HCT116 (cell line): ENCODE measurements at regions not wholly inside any gene's neighbourhood (a gene's known extent, or its start where the extent isn't known, plus 50 kb on each side); places are given as distances from the start of the nearest gene placed in this dataset.

ENCODE experiments used
- ELF1 ChIP-seq: IDR thresholded peaks from 2 replicates; pipeline ENCODE4 v1.6.1; 2012; ENCODE audit warnings: low read depth, borderline replicate concordance
- EZH2 ChIP-seq: fragments of 200-600 bp; sonication (generic); IDR thresholded peaks from 2 replicates; pipeline ENCODE4 v1.6.1; 2017; ENCODE audit warnings: antibody characterized with exemption, mixed run types
- EZH2phosphoT487 ChIP-seq: fragments of 200-600 bp; IDR thresholded peaks from 2 replicates; pipeline ENCODE4 v1.6.1; 2018; ENCODE audit warnings: antibody characterized with exemption, borderline replicate concordance
- FOSL1 ChIP-seq: IDR thresholded peaks from 2 replicates; pipeline ENCODE4 v1.6.1; 2012; ENCODE audit warnings: low read depth
- POLR2A ChIP-seq: IDR thresholded peaks from 2 replicates; pipeline ENCODE4 v1.7.0; 2011; ENCODE audit warnings: borderline replicate concordance; ENCODE audit not compliant: insufficient read depth, insufficient read length; ENCODE audit errors: extremely low read depth
- POLR2AphosphoS5 ChIP-seq: IDR thresholded peaks from 2 replicates; pipeline ENCODE4 v1.6.1; 2011; ENCODE audit warnings: mild to moderate bottlenecking, low read depth, low read length, moderate library complexity
- RAD21 ChIP-seq: IDR thresholded peaks from 2 replicates; pipeline ENCODE4 v1.6.1; 2012; ENCODE audit warnings: low read depth, mild to moderate bottlenecking
- SP1 ChIP-seq: IDR thresholded peaks from 2 replicates; pipeline ENCODE4 v1.6.1; 2012; ENCODE audit warnings: low read depth
- SRF ChIP-seq: IDR thresholded peaks from 2 replicates; pipeline ENCODE4 v1.6.1; 2012; ENCODE audit warnings: low read depth
- ZFX ChIP-seq: fragments of 450-650 bp; IDR thresholded peaks from 2 replicates; pipeline ENCODE4 v1.6.1; 2017
- TF ChIP-seq, protein P1 (sequence below), 3 experiments: fragments of 200-600 bp in 1 of 3; sonication (generic) in 1 of 3; IDR thresholded peaks in 2 of 3; conservative IDR thresholded peaks in 1 of 3; 2 replicates each; pipeline ENCODE4 v1.5.1; 2012 to 2017; ENCODE audit warnings: low read depth in 2 of 3, low read length in 2 of 3, antibody characterized with exemption in 1 of 3, borderline replicate concordance in 1 of 3, control low read depth in 1 of 3, mild to moderate bottlenecking in 1 of 3, mixed read lengths in 1 of 3, mixed run types in 1 of 3, moderate library complexity in 1 of 3; ENCODE audit not compliant: insufficient read depth in 1 of 3
- TF ChIP-seq, protein P2 (sequence below): IDR thresholded peaks from 2 replicates; pipeline ENCODE4 v1.6.1; 2012; ENCODE audit warnings: low read depth
- TF ChIP-seq, protein P3 (sequence below): IDR thresholded peaks from 2 replicates; pipeline ENCODE4 v1.6.1; 2012

DNA sequence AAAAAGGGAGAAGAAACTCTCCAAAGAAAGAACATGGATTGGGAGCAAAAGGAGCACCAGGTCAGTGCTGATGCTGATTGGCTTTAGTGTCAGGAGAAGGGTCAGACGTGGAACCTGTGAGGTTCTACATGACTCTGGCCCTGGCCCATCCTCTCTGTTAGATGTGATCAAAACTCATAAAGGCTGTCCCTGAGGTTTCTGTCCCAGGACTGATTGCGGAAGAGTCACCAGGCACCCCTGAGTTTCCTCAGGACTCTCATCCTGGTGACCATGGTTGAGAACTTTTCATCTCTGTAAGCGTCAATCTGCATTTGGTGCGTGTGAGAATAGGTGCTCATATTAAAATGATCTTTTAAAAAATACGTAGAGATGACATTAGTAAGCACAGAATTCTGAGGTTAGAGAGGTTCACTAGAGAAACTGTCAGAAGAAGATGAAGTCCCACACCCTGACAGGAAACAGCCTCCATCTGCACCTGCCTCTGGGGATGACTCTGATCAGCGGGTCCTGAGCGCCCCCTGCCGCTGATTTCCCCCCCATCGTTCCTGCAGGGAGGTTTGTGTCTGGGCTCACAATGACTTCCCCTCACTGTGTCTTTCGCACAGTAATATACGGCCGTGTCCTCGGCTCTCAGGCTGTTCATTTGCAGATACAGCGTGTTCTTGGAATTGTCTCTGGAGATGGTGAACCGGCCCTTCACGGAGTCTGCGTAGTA lies 741.8 kb downstream of the TMEM121 start:
- TF ChIP-seq EZH2phosphoT487 (no peak), POLR2A (no peak), ZFX (no peak), POLR2AphosphoS5 (no peak), FOSL1 (no peak), ELF1 (no peak), EZH2 (no peak), SP1 (no peak), SRF (no peak), RAD21 (no peak)
- TF ChIP-seq, protein P1, sequence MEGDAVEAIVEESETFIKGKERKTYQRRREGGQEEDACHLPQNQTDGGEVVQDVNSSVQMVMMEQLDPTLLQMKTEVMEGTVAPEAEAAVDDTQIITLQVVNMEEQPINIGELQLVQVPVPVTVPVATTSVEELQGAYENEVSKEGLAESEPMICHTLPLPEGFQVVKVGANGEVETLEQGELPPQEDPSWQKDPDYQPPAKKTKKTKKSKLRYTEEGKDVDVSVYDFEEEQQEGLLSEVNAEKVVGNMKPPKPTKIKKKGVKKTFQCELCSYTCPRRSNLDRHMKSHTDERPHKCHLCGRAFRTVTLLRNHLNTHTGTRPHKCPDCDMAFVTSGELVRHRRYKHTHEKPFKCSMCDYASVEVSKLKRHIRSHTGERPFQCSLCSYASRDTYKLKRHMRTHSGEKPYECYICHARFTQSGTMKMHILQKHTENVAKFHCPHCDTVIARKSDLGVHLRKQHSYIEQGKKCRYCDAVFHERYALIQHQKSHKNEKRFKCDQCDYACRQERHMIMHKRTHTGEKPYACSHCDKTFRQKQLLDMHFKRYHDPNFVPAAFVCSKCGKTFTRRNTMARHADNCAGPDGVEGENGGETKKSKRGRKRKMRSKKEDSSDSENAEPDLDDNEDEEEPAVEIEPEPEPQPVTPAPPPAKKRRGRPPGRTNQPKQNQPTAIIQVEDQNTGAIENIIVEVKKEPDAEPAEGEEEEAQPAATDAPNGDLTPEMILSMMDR (IDR thresholded peaks at IDR 0.05 in 2 of 3, conservative IDR thresholded peaks at IDR 0.05 in 1 of 3; ENCODE audit: borderline replicate concordance in 1 of 3, insufficient read depth in 1 of 3, low read depth in 2 of 3, low read length in 2 of 3) = no peak
- TF ChIP-seq, protein P2, sequence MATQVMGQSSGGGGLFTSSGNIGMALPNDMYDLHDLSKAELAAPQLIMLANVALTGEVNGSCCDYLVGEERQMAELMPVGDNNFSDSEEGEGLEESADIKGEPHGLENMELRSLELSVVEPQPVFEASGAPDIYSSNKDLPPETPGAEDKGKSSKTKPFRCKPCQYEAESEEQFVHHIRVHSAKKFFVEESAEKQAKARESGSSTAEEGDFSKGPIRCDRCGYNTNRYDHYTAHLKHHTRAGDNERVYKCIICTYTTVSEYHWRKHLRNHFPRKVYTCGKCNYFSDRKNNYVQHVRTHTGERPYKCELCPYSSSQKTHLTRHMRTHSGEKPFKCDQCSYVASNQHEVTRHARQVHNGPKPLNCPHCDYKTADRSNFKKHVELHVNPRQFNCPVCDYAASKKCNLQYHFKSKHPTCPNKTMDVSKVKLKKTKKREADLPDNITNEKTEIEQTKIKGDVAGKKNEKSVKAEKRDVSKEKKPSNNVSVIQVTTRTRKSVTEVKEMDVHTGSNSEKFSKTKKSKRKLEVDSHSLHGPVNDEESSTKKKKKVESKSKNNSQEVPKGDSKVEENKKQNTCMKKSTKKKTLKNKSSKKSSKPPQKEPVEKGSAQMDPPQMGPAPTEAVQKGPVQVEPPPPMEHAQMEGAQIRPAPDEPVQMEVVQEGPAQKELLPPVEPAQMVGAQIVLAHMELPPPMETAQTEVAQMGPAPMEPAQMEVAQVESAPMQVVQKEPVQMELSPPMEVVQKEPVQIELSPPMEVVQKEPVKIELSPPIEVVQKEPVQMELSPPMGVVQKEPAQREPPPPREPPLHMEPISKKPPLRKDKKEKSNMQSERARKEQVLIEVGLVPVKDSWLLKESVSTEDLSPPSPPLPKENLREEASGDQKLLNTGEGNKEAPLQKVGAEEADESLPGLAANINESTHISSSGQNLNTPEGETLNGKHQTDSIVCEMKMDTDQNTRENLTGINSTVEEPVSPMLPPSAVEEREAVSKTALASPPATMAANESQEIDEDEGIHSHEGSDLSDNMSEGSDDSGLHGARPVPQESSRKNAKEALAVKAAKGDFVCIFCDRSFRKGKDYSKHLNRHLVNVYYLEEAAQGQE = no peak
- TF ChIP-seq, protein P3, sequence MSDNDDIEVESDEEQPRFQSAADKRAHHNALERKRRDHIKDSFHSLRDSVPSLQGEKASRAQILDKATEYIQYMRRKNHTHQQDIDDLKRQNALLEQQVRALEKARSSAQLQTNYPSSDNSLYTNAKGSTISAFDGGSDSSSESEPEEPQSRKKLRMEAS = no peak
